Gastrocnemius medialis (tissue), 4 donors: ENCODE measurements at regions not wholly inside any gene's neighbourhood (a gene's known extent, or its start where the extent isn't known, plus 50 kb on each side); places are given as distances from the start of the nearest gene placed in this dataset.

Experiments used
- CTCF ChIP-seq, 5 experiments: fragments of 450-650 bp in 3 of 5; fragments of 200-600 bp in 2 of 5; sonication (generic) in 2 of 5; IDR thresholded peaks in 4 of 5; conservative IDR thresholded peaks in 1 of 5; 1 replicate in 4 of 5; 2 replicates in 1 of 5; pipeline ENCODE4 v1.5.1; 2016 to 2019; ENCODE audit warnings: antibody characterized with exemption in 5 of 5, mild to moderate bottlenecking in 3 of 5, moderate library complexity in 3 of 5
- POLR2A ChIP-seq, 2 donors: fragments of 450-650 bp; IDR thresholded peaks; one replicate each; pipeline ENCODE4 v1.6.1; 2017; ENCODE audit warnings: antibody characterized with exemption in 2 of 2, mild to moderate bottlenecking in 2 of 2, moderate library complexity in 2 of 2

- TF ChIP-seq CTCF (IDR thresholded peaks at IDR 0.05 in 4 of 5, conservative IDR thresholded peaks at IDR 0.05 in 1 of 5) (no peak), POLR2A (IDR thresholded peaks at IDR 0.05) (no peak)
Observed at GRCh38 chr2:180376066-180376465, 369.0 kb upstream of the CWC22 start.
